ENCODE measurements at regions not wholly inside any gene's neighbourhood (a gene's known extent, or its start where the extent isn't known, plus 50 kb on each side); places are given as distances from the start of the nearest gene placed in this dataset.
A peak's percentile ranks its signal among the peaks of the same experiment; 100 is the strongest.

DNA sequence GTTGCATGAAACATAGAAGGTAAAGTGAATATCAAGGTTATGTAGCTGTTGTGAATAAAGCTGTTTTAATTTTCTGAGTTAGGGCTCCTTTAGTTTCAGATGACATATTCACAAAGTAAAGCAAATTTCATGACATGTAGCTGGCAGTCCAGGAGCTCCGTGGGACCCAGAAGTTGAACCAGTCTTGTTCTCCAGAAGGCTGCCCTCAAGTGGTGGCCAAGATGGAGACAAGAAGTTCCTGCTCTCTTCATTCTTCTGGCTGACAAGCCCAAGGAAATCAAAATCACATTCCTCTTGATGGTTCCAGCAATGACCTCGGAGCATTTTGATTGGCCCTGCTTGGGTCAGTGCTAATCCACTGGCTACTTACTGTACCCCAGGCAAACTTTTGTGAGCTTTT, 128.7 kb downstream of the LIG4 start:
- TF ChIP-seq, protein P1, sequence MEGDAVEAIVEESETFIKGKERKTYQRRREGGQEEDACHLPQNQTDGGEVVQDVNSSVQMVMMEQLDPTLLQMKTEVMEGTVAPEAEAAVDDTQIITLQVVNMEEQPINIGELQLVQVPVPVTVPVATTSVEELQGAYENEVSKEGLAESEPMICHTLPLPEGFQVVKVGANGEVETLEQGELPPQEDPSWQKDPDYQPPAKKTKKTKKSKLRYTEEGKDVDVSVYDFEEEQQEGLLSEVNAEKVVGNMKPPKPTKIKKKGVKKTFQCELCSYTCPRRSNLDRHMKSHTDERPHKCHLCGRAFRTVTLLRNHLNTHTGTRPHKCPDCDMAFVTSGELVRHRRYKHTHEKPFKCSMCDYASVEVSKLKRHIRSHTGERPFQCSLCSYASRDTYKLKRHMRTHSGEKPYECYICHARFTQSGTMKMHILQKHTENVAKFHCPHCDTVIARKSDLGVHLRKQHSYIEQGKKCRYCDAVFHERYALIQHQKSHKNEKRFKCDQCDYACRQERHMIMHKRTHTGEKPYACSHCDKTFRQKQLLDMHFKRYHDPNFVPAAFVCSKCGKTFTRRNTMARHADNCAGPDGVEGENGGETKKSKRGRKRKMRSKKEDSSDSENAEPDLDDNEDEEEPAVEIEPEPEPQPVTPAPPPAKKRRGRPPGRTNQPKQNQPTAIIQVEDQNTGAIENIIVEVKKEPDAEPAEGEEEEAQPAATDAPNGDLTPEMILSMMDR (conservative IDR thresholded peaks at IDR 0.05), result peak; percentile 54; the same call in 1 of the 2 replicates
- TF ChIP-seq EZH2 (IDR thresholded peaks at IDR 0.05; ENCODE audit: low read depth), result no peak
